GM13976 (cell line): ENCODE measurements at regions not wholly inside any gene's neighbourhood (a gene's known extent, or its start where the extent isn't known, plus 50 kb on each side); places are given as distances from the start of the nearest gene placed in this dataset.
"Not testable (repeated sequence)": the region's sequence is repeated elsewhere in the genome, so short reads cannot be mapped to it uniquely, and the experiment has no call there.

ENCODE experiments used
- DNase-seq: peaks from one replicate; pipeline ENCODE4 v3.0.0; 2012; ENCODE audit warnings: low spot score
- CTCF ChIP-seq: IDR thresholded peaks from 2 replicates; pipeline ENCODE4 v1.5.1; 2012; ENCODE audit warnings: borderline replicate concordance, mild to moderate bottlenecking; ENCODE audit not compliant: insufficient read depth; ENCODE audit errors: extremely low read depth, missing control alignments, control extremely low read depth
- in situ Hi-C: fragments of 300-500 bp; cut with MboI; formaldehyde crosslinking; loops from one replicate; pipeline ENCODE4 v1.12.0; 2022; ENCODE audit warnings: low sequenced_read_pairs, mixed read lengths, inconsistent platforms; ENCODE audit not compliant: unreplicated experiment

- TF ChIP-seq CTCF = no peak
- no peak for DNase-seq
- in situ Hi-C loops = no loop called here
These were observed 257.3 kb upstream of the KAZN start for GRCh38 chr1:14341147-14341546.

GRCh38 chr1:14345946-14346550 lies 252.4 kb upstream of the KAZN start:
- DNase-seq = no peak
- no peak for TF ChIP-seq CTCF
- in situ Hi-C loops = no loop called here

- no peak for TF ChIP-seq CTCF
- no peak for DNase-seq
- in situ Hi-C loops = no loop called here
These were observed 251.3 kb upstream of the KAZN start for GRCh38 chr1:14347186-14347585.

- no peak for DNase-seq
- no peak for TF ChIP-seq CTCF
- in situ Hi-C loops = no loop called here
These were observed 250.7 kb upstream of the KAZN start for GRCh38 chr1:14347776-14348175.

GRCh38 chr1:14350197-14350596 lies 248.3 kb upstream of the KAZN start:
- TF ChIP-seq CTCF = no peak
- DNase-seq = no peak
- in situ Hi-C loops = no loop called here

GRCh38 chr1:14352897-14353296 lies 245.6 kb upstream of the KAZN start:
- in situ Hi-C loops = no loop called here

GRCh38 chr1:14361005-14361404 lies 237.5 kb upstream of the KAZN start:
- in situ Hi-C loops, DNase-seq: not testable (repeated sequence)

More at GRCh38 chr1:14352897-14353296, 245.6 kb upstream of the KAZN start:
- TF ChIP-seq CTCF = no peak
- no peak for DNase-seq
